Mesothelial cell of epicardium (in vitro differentiated cells): ENCODE measurements at regions not wholly inside any gene's neighbourhood (a gene's known extent, or its start where the extent isn't known, plus 50 kb on each side); places are given as distances from the start of the nearest gene placed in this dataset.

Experiments
- DNase-seq, 2 experiments: peaks; one replicate each; pipeline ENCODE4 v3.0.0; 2021; ENCODE audit warnings: low spot score in 2 of 2; ENCODE audit not compliant: unreplicated experiment in 2 of 2
- H3K27ac Mint-ChIP-seq: 2 replicates; pipeline ENCODE4 v1.8.0; 2021; ENCODE audit warnings: mixed read lengths
- H3K27me3 Mint-ChIP-seq: 2 replicates; pipeline ENCODE4 v1.8.0; 2021; ENCODE audit warnings: low read depth, mixed read lengths
- H3K36me3 Mint-ChIP-seq: 2 replicates; pipeline ENCODE4 v1.8.0; 2021; ENCODE audit warnings: mixed read lengths
- H3K4me1 Mint-ChIP-seq: 2 replicates; pipeline ENCODE4 v1.8.0; 2021; ENCODE audit warnings: mixed read lengths
- H3K4me3 Mint-ChIP-seq: 2 replicates; pipeline ENCODE4 v1.8.0; 2021; ENCODE audit warnings: mild to moderate bottlenecking, moderate library complexity, mixed read lengths
- H3K9me3 Mint-ChIP-seq: 2 replicates; pipeline ENCODE4 v1.8.0; 2021; ENCODE audit warnings: mixed read lengths
- TF ChIP-seq, protein P1 (sequence below): fragments of 200-600 bp; sonication (generic); IDR thresholded peaks from one replicate; pipeline ENCODE4 v1.5.0; 2021; ENCODE audit warnings: antibody characterized with exemption; ENCODE audit not compliant: unreplicated experiment

GRCh38 chr20:22745194-22745500 is 160.8 kb upstream of the FOXA2 start:
- Mint-ChIP-seq H3K27me3 (peaks cover 21% of the 10 kb centered on the region), H3K27ac (no peak overlapping the region), H3K4me1 (no peaks in the 10 kb centered on the region), H3K36me3 (no peaks in the 10 kb centered on the region), H3K4me3 (no peak overlapping the region), H3K9me3 (peaks cover 13% of the 10 kb centered on the region)
- no peak for DNase-seq
- TF ChIP-seq, protein P1, sequence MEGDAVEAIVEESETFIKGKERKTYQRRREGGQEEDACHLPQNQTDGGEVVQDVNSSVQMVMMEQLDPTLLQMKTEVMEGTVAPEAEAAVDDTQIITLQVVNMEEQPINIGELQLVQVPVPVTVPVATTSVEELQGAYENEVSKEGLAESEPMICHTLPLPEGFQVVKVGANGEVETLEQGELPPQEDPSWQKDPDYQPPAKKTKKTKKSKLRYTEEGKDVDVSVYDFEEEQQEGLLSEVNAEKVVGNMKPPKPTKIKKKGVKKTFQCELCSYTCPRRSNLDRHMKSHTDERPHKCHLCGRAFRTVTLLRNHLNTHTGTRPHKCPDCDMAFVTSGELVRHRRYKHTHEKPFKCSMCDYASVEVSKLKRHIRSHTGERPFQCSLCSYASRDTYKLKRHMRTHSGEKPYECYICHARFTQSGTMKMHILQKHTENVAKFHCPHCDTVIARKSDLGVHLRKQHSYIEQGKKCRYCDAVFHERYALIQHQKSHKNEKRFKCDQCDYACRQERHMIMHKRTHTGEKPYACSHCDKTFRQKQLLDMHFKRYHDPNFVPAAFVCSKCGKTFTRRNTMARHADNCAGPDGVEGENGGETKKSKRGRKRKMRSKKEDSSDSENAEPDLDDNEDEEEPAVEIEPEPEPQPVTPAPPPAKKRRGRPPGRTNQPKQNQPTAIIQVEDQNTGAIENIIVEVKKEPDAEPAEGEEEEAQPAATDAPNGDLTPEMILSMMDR: no peak

DNA sequence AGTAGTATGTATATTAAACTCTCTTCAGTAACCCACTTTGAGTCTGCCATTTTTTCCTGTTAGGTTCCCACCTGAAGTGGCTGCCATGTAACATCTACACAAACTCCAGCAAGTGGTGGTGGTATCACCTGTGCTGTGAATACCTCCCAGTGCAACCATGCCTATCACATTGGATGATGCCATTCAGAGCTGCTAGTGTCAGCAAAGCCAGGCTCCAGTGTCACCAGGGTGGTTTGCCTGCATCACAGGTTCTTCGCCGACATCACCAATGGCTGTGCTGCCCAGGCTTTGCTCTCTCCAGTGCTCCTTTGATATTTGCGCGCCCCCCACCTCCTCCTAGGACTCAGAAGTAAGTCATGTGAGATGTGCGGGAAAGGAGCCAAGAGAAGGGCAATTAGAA is 162.6 kb upstream of the FOXA2 start:
- TF ChIP-seq, protein P1: no peak
- DNase-seq: no peak
- peaks cover 28% of the 10 kb centered on the region for H3K27me3 Mint-ChIP-seq
- peaks cover 13% of the 10 kb centered on the region for H3K9me3 Mint-ChIP-seq
- H3K4me3 Mint-ChIP-seq: no peak overlapping the region
- H3K27ac Mint-ChIP-seq: no peak overlapping the region
- H3K4me1 Mint-ChIP-seq: no peaks in the 10 kb centered on the region
- no peaks in the 10 kb centered on the region for H3K36me3 Mint-ChIP-seq

DNA sequence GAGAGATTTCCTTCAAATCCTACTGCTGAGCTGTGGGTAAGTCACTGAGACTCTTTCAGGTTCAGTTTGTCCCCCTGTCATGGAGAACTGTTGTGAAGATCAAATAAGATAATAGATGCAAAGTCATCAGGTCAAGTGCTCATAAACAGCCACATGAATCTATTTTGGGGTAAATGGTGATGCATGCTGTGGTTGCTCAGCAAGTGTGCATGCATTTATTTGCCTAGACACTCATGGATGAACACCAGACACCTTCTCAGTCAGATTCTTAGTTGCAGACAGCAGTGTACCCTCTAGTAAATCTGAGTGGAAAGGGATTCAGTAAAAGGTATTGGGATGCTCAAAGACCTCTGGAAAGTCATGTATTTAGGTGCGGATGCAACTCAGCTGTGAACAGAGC is 168.0 kb upstream of the FOXA2 start:
- Mint-ChIP-seq H3K4me3 (no peak overlapping the region), H3K36me3 (no peaks in the 10 kb centered on the region), H3K27me3 (peaks cover 40% of the 10 kb centered on the region), H3K9me3 (peaks cover 7% of the 10 kb centered on the region), H3K27ac (no peak overlapping the region), H3K4me1 (no peaks in the 10 kb centered on the region)
- DNase-seq: no peak
- TF ChIP-seq, protein P1: no peak

GRCh38 chr20:22757424-22758183 is 173.2 kb upstream of the FOXA2 start:
- H3K9me3 Mint-ChIP-seq: no peaks in the 10 kb centered on the region
- H3K27ac Mint-ChIP-seq: no peak overlapping the region
- H3K4me3 Mint-ChIP-seq: no peak overlapping the region
- H3K36me3 Mint-ChIP-seq: no peaks in the 10 kb centered on the region
- TF ChIP-seq, protein P1: no peak
- peaks cover 2% of the 10 kb centered on the region for H3K4me1 Mint-ChIP-seq
- H3K27me3 Mint-ChIP-seq: peaks cover 21% of the 10 kb centered on the region
- no peak for DNase-seq

DNA sequence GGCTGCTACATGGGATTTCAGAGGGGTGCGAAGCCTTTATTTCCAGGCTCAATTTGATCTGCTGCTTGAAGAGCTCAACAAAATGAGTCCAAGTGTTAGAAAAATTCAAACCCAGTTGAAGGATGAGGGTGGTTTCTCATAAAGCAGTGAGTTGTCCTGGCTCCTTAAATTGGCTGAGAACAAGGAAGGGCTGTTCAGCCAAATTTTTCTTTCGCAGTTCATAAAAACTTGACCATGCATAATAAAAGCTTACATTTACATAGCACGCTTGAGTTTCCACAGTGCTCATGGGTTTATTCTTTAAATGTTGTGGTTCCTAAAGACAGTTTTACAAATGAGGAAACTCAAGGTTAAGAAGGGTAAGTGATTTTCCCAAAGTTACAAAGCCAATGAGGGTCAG is 174.4 kb upstream of the FOXA2 start:
- Mint-ChIP-seq H3K4me1 (peaks cover 13% of the 10 kb centered on the region), H3K36me3 (no peaks in the 10 kb centered on the region), H3K27me3 (peaks cover 15% of the 10 kb centered on the region), H3K9me3 (no peaks in the 10 kb centered on the region), H3K27ac (no peak overlapping the region), H3K4me3 (no peak overlapping the region)
- TF ChIP-seq, protein P1: no peak
- no peak for DNase-seq
